K562 (cell line): ENCODE measurements at regions not wholly inside any gene's neighbourhood (a gene's known extent, or its start where the extent isn't known, plus 50 kb on each side); places are given as distances from the start of the nearest gene placed in this dataset.
A peak's percentile ranks its signal among the peaks of the same experiment; 100 is the strongest.

Experiments
- ATAC-seq: fragments of 200-7000 bp; cut with Tn5 transposase; 3 replicates; pipeline ENCODE4 v1.9.1; 2020; ENCODE audit warnings: moderate library complexity
- BruUV-seq: library from RNA; stranded (reverse); fragments of 400-500 nt; replicated peaks from 2 replicates; lab custom pipeline; 2021; lab: Mats Ljungman, UMichigan
- CTCF ChIA-PET: fragments of 300-600 bp; formaldehyde crosslinking; extraction: SDS; loops from one replicate; lab custom pipeline; 2021; ENCODE audit warnings: low intra/inter-chr PET ratio; lab: Yijun Ruan, JAX
- POLR2A ChIA-PET: fragments of 300-600, 350-650 bp; sonication (Branson Sonifier 250); formaldehyde crosslinking; extraction: SDS; loops from one replicate; lab custom pipeline; 2021; ENCODE audit warnings: antibody characterized with exemption, inconsistent platforms; lab: Yijun Ruan, JAX
- DNase-seq, 4 experiments: peaks; one replicate each; pipeline versions ENCODE4 v3.0.0 to v3.0.0-alpha.2; 2011 to 2018; ENCODE audit warnings: low spot score in 3 of 4, mixed read lengths in 3 of 4; ENCODE audit errors: extremely low read depth in 1 of 4
- FAIRE-seq: peaks from 2 replicates; lab custom pipeline; 2011; peaks lifted over from hg19 to GRCh38; lab: Jason Lieb, UNC
- H2AFZ ChIP-seq: 2 replicates; pipeline ENCODE4 v1.6.0; 2011; ENCODE audit warnings: low read depth, low read length, control low read depth, inconsistent platforms
- H3K27ac ChIP-seq: fragments of 200-600 bp; 3 replicates; pipeline ENCODE4 v1.8.0; 2011; ENCODE audit warnings: low read depth, mild to moderate bottlenecking, control low read depth, inconsistent platforms, low read length, moderate library complexity, mixed read lengths; ENCODE audit errors: extremely low read depth
- H3K27me3 ChIP-seq, 2 experiments: fragments of 300-600 bp in 1 of 2; 2 replicates in 1 of 2; 3 replicates in 1 of 2; pipeline versions ENCODE4 v1.6.0 to v1.8.0; 2011; ENCODE audit warnings: inconsistent platforms in 2 of 2, low read length in 2 of 2, mild to moderate bottlenecking in 1 of 2, mixed read lengths in 1 of 2, moderate library complexity in 1 of 2; ENCODE audit not compliant: control insufficient read depth in 2 of 2, insufficient read depth in 2 of 2
- H3K36me3 ChIP-seq: fragments of 300-600 bp; 3 replicates; pipeline ENCODE4 v1.8.0; 2011; ENCODE audit warnings: mild to moderate bottlenecking, low read length, inconsistent platforms; ENCODE audit not compliant: control insufficient read depth, insufficient read depth
- H3K4me1 ChIP-seq, 2 experiments: fragments of 200-600 bp in 1 of 2; replicated peaks in 1 of 2; 2 replicates in 1 of 2; 3 replicates in 1 of 2; pipeline versions ENCODE4 v1.5.1 to v1.8.0; 2011; ENCODE audit warnings: inconsistent platforms in 2 of 2, low read length in 2 of 2, mild to moderate bottlenecking in 1 of 2, mixed read lengths in 1 of 2, moderate library complexity in 1 of 2; ENCODE audit not compliant: control insufficient read depth in 2 of 2, insufficient read depth in 2 of 2
- H3K4me2 ChIP-seq: 2 replicates; pipeline ENCODE4 v1.6.1; 2011; ENCODE audit warnings: low read length, control low read depth, inconsistent platforms, mixed read lengths; ENCODE audit not compliant: insufficient read depth
- H3K4me3 ChIP-seq: fragments of 200-600 bp; sonication (generic), shearing (Covaris generic); 2 replicates; pipeline ENCODE4 v1.5.1; 2016; ENCODE audit warnings: control low read depth, inconsistent platforms
- H3K79me2 ChIP-seq: fragments of 200-600 bp; 3 replicates; pipeline ENCODE4 v1.8.0; 2011; ENCODE audit warnings: low read length, inconsistent platforms; ENCODE audit not compliant: control insufficient read depth, insufficient read depth
- H3K9ac ChIP-seq, 2 experiments: 2 replicates each; pipeline versions ENCODE4 v1.6.0 to v1.6.1; 2011; ENCODE audit warnings: low read depth in 2 of 2, low read length in 2 of 2, control low read depth in 1 of 2, inconsistent platforms in 1 of 2, mild to moderate bottlenecking in 1 of 2, mixed read lengths in 1 of 2; ENCODE audit not compliant: insufficient read depth in 1 of 2
- H3K9me1 ChIP-seq: one replicate; pipeline ENCODE4 v1.6.0; 2011; ENCODE audit warnings: inconsistent platforms, mild to moderate bottlenecking, low read length, moderate library complexity; ENCODE audit not compliant: control insufficient read depth, insufficient read depth
- H3K9me3 ChIP-seq: replicated peaks from 2 replicates; pipeline ENCODE4 v1.5.1; 2011; ENCODE audit warnings: low read depth, low read length, inconsistent platforms; ENCODE audit not compliant: control insufficient read depth, insufficient read depth
- H4K20me1 ChIP-seq: replicated peaks from 2 replicates; pipeline ENCODE4 v1.6.1; 2011; ENCODE audit warnings: low read length, inconsistent platforms, mixed read lengths; ENCODE audit not compliant: control insufficient read depth, insufficient read depth
- BRD9 ChIP-seq: fragments of 450-650 bp; IDR thresholded peaks from 2 replicates; pipeline ENCODE4 v1.6.1; 2018; ENCODE audit warnings: low read depth; ENCODE audit not compliant: partially characterized antibody
- EHMT2 ChIP-seq: fragments of 450-650 bp; IDR thresholded peaks from 2 replicates; pipeline ENCODE4 v1.6.1; 2018; ENCODE audit warnings: antibody characterized with exemption
- HDAC1 ChIP-seq, 2 experiments: fragments of 450-650 bp; IDR thresholded peaks; 2 replicates each; pipeline ENCODE4 v1.6.1; 2016 to 2017; ENCODE audit warnings: inconsistent platforms in 1 of 2, mild to moderate bottlenecking in 1 of 2, moderate library complexity in 1 of 2
- MAFK ChIP-seq: IDR thresholded peaks from 2 replicates; pipeline ENCODE4 v1.6.1; 2011; ENCODE audit warnings: low read length, improper control_type of control experiment
- NR2C1 ChIP-seq, 2 experiments: fragments of 450-650 bp; IDR thresholded peaks; 2 replicates each; pipeline ENCODE4 v1.6.1; 2017; ENCODE audit warnings: mild to moderate bottlenecking in 2 of 2, antibody characterized with exemption in 1 of 2, inconsistent platforms in 1 of 2, missing compliant biosample characterization in 1 of 2, missing genetic modification characterization in 1 of 2
- NR4A1 ChIP-seq, 2 experiments: fragments of 250-450 bp in 1 of 2; fragments of 450-650 bp in 1 of 2; sonication (Bioruptor Pico) in 1 of 2; IDR thresholded peaks; 2 replicates each; pipeline versions ENCODE4 v1.4.0 to v1.6.1; 2016 to 2020; ENCODE audit warnings: mild to moderate bottlenecking in 2 of 2, missing compliant biosample characterization in 1 of 2, missing genetic modification characterization in 1 of 2, moderate library complexity in 1 of 2
- SMARCC2 ChIP-seq: fragments of 450-650 bp; IDR thresholded peaks from 2 replicates; pipeline ENCODE4 v1.6.1; 2017; ENCODE audit warnings: antibody characterized with exemption, moderate library complexity, mild to moderate bottlenecking, low read depth
- SMC3 ChIP-seq: conservative IDR thresholded peaks from 2 replicates; pipeline ENCODE4 v1.6.1; 2011; ENCODE audit warnings: low read depth, low read length, improper control_type of control experiment; ENCODE audit not compliant: insufficient read depth
- YY1 ChIP-seq, 3 experiments: IDR thresholded peaks; 2 replicates each; pipeline ENCODE4 v1.6.1; 2011; ENCODE audit warnings: low read length in 2 of 3, mild to moderate bottlenecking in 2 of 3, moderate library complexity in 2 of 3, borderline replicate concordance in 1 of 3, control low read depth in 1 of 3, low read depth in 1 of 3; ENCODE audit not compliant: insufficient read depth in 3 of 3, insufficient replicate concordance in 2 of 3, control insufficient read depth in 1 of 3, insufficient read length in 1 of 3; ENCODE audit errors: extremely low read depth in 1 of 3
- ZNF217 ChIP-seq: sonication (generic); formaldehyde crosslinking; IDR thresholded peaks from 2 replicates; pipeline ENCODE4 v1.8.0; 2022; ENCODE audit warnings: mild to moderate bottlenecking, missing genetic modification reagents
- ZNF79 ChIP-seq: fragments of 250-450 bp; sonication (Bioruptor Pico); IDR thresholded peaks from 2 replicates; pipeline ENCODE4 v1.4.0; 2020; ENCODE audit warnings: low read depth, mild to moderate bottlenecking, moderate library complexity
- WGBS: fragments of 100-300 bp; shearing (Covaris generic); methylation state at CpG from one replicate; pipeline ENCODE4 v1.1.6; 2016; ENCODE audit warnings: low coverage, mixed read lengths; ENCODE audit not compliant: insufficient coverage; ENCODE audit errors: missing lambda C conversion rate; 5-methylcytosine and 5-hydroxymethylcytosine counted together
- in situ Hi-C: fragments of 300-500 bp; cut with MboI; formaldehyde crosslinking; loops from 4 replicates; pipeline ENCODE4 v1.15.0; 2018; ENCODE audit warnings: inconsistent platforms, mixed read lengths
- intact Hi-C: fragments of 100-400 bp; cut with micrococcal nuclease; formaldehyde crosslinking; loops from 2 replicates; pipeline ENCODE4 v1.14.2; 2022
- TF ChIP-seq, protein P1 (sequence below): IDR thresholded peaks from 2 replicates; pipeline ENCODE4 v1.6.1; 2011; ENCODE audit warnings: borderline replicate concordance, low read depth, mild to moderate bottlenecking, moderate library complexity, low read length; ENCODE audit not compliant: insufficient read depth, poor library complexity, severe bottlenecking
- TF ChIP-seq, protein P2 (sequence below): sonication (generic); formaldehyde crosslinking; IDR thresholded peaks from 2 replicates; pipeline ENCODE4 v1.5.0; 2020; ENCODE audit warnings: missing genetic modification reagents
- TF ChIP-seq, protein P3 (sequence below): fragments of 200-800 bp; sonication (Bioruptor generic); IDR thresholded peaks from 2 replicates; pipeline ENCODE4 v1.6.1; 2016; ENCODE audit warnings: missing genetic modification characterization, missing compliant biosample characterization

GRCh38 chr2:145059914-145060313 is 540.0 kb upstream of the ZEB2 start:
- FAIRE-seq (no peak), ATAC-seq (no peak), DNase-seq (no peak)
- H3K9me3 ChIP-seq, result no peaks in the 10 kb centered on the region
- no peak overlapping the region for H3K27ac ChIP-seq
- no peak overlapping the region for H3K4me3 ChIP-seq
- no peaks in the 10 kb centered on the region for H3K4me1 ChIP-seq
- H4K20me1 ChIP-seq, result no peaks in the 10 kb centered on the region
- intact Hi-C loops (no loop called here), in situ Hi-C loops (no loop called here)
- BruUV-seq, result no TSS peak
- H2AFZ ChIP-seq, result peak overlapping the region; percentile 25; the same call in 1 of the 2 replicates
- H3K36me3 ChIP-seq, result no peaks in the 10 kb centered on the region
- H3K4me2 ChIP-seq, result no peak overlapping the region
- 15% methylated on average over 2 of the region's 2 CpGs for WGBS
- ChIA-PET CTCF (no interaction called here), POLR2A (no interaction called here)
- no peaks in the 10 kb centered on the region for H3K79me2 ChIP-seq
- no peak overlapping the region for H3K9ac ChIP-seq
- no peaks in the 10 kb centered on the region for H3K27me3 ChIP-seq
- no peaks in the 10 kb centered on the region for H3K9me1 ChIP-seq
- no peak for TF ChIP-seq SMC3
- no peak for TF ChIP-seq EHMT2
- TF ChIP-seq ZNF217 (CRISPR knock-in tag), result no peak
- no peak for TF ChIP-seq NR2C1 (IDR thresholded peaks at IDR 0.05)
- no peak for TF ChIP-seq NR2C1 (tag; IDR thresholded peaks at IDR 0.05)
- TF ChIP-seq MAFK, result no peak
- no peak for TF ChIP-seq HDAC1 (IDR thresholded peaks at IDR 0.05)
- TF ChIP-seq, protein P1, sequence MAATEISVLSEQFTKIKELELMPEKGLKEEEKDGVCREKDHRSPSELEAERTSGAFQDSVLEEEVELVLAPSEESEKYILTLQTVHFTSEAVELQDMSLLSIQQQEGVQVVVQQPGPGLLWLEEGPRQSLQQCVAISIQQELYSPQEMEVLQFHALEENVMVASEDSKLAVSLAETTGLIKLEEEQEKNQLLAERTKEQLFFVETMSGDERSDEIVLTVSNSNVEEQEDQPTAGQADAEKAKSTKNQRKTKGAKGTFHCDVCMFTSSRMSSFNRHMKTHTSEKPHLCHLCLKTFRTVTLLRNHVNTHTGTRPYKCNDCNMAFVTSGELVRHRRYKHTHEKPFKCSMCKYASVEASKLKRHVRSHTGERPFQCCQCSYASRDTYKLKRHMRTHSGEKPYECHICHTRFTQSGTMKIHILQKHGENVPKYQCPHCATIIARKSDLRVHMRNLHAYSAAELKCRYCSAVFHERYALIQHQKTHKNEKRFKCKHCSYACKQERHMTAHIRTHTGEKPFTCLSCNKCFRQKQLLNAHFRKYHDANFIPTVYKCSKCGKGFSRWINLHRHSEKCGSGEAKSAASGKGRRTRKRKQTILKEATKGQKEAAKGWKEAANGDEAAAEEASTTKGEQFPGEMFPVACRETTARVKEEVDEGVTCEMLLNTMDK, result no peak
- TF ChIP-seq ZNF79 (CRISPR knock-in tag), result no peak
- TF ChIP-seq, protein P2, sequence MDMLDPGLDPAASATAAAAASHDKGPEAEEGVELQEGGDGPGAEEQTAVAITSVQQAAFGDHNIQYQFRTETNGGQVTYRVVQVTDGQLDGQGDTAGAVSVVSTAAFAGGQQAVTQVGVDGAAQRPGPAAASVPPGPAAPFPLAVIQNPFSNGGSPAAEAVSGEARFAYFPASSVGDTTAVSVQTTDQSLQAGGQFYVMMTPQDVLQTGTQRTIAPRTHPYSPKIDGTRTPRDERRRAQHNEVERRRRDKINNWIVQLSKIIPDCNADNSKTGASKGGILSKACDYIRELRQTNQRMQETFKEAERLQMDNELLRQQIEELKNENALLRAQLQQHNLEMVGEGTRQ (CRISPR knock-in tag), result no peak
- TF ChIP-seq NR4A1 (CRISPR knock-in tag; IDR thresholded peaks at IDR 0.05), result no peak
- TF ChIP-seq NR4A1 (tag; IDR thresholded peaks at IDR 0.05), result no peak
- no peak for TF ChIP-seq YY1 (IDR thresholded peaks at IDR 0.05; ENCODE audit: borderline replicate concordance in 1 of 3, control insufficient read depth in 1 of 3, extremely low read depth in 1 of 3, insufficient read depth in 3 of 3, insufficient read length in 1 of 3, insufficient replicate concordance in 2 of 3, low read depth in 1 of 3, low read length in 2 of 3)
- no peak for TF ChIP-seq BRD9
- TF ChIP-seq SMARCC2, result no peak
- TF ChIP-seq, protein P3, sequence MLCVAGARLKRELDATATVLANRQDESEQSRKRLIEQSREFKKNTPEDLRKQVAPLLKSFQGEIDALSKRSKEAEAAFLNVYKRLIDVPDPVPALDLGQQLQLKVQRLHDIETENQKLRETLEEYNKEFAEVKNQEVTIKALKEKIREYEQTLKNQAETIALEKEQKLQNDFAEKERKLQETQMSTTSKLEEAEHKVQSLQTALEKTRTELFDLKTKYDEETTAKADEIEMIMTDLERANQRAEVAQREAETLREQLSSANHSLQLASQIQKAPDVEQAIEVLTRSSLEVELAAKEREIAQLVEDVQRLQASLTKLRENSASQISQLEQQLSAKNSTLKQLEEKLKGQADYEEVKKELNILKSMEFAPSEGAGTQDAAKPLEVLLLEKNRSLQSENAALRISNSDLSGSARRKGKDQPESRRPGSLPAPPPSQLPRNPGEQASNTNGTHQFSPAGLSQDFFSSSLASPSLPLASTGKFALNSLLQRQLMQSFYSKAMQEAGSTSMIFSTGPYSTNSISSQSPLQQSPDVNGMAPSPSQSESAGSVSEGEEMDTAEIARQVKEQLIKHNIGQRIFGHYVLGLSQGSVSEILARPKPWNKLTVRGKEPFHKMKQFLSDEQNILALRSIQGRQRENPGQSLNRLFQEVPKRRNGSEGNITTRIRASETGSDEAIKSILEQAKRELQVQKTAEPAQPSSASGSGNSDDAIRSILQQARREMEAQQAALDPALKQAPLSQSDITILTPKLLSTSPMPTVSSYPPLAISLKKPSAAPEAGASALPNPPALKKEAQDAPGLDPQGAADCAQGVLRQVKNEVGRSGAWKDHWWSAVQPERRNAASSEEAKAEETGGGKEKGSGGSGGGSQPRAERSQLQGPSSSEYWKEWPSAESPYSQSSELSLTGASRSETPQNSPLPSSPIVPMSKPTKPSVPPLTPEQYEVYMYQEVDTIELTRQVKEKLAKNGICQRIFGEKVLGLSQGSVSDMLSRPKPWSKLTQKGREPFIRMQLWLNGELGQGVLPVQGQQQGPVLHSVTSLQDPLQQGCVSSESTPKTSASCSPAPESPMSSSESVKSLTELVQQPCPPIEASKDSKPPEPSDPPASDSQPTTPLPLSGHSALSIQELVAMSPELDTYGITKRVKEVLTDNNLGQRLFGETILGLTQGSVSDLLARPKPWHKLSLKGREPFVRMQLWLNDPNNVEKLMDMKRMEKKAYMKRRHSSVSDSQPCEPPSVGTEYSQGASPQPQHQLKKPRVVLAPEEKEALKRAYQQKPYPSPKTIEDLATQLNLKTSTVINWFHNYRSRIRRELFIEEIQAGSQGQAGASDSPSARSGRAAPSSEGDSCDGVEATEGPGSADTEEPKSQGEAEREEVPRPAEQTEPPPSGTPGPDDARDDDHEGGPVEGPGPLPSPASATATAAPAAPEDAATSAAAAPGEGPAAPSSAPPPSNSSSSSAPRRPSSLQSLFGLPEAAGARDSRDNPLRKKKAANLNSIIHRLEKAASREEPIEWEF, result no peak
